WTC11 (cell line): ENCODE measurements at regions not wholly inside any gene's neighbourhood (a gene's known extent, or its start where the extent isn't known, plus 50 kb on each side); places are given as distances from the start of the nearest gene placed in this dataset.
"Not testable (repeated sequence)": the region's sequence is repeated elsewhere in the genome, so short reads cannot be mapped to it uniquely, and the experiment has no call there.

Experiments used
- ATAC-seq: fragments of 200-7000 bp; cut with Tn5 transposase; 2 replicates; pipeline ENCODE4 v1.10.0; 2021; ENCODE audit warnings: mild to moderate bottlenecking, moderate library complexity
- CTCF ChIA-PET: fragments of 300-600 bp; sonication (Branson Sonifier 250); formaldehyde crosslinking; loops from one replicate; lab custom pipeline; 2021; ENCODE audit warnings: antibody characterized with exemption; lab: Charles Lee
- POLR2A ChIA-PET: fragments of 350-600 bp; sonication (Branson Sonifier 250); formaldehyde crosslinking; loops from one replicate; lab custom pipeline; 2021; ENCODE audit warnings: antibody characterized with exemption; lab: Charles Lee
- DNase-seq: peaks from one replicate; pipeline ENCODE4 v3.0.0; 2021; ENCODE audit warnings: low spot score
- H3K27ac Mint-ChIP-seq: 2 replicates; pipeline ENCODE4 v1.8.0; 2021; ENCODE audit warnings: mixed read lengths
- H3K27me3 Mint-ChIP-seq: 2 replicates; pipeline ENCODE4 v1.8.0; 2021; ENCODE audit warnings: low read depth, mild to moderate bottlenecking, moderate library complexity, mixed read lengths
- H3K36me3 Mint-ChIP-seq: 2 replicates; pipeline ENCODE4 v1.8.0; 2021; ENCODE audit warnings: mixed read lengths
- H3K4me1 Mint-ChIP-seq: 2 replicates; pipeline ENCODE4 v1.8.0; 2022; ENCODE audit warnings: mixed read lengths
- H3K4me3 Mint-ChIP-seq: 2 replicates; pipeline ENCODE4 v1.8.0; 2021; ENCODE audit warnings: mild to moderate bottlenecking, moderate library complexity, mixed read lengths
- H3K9me3 Mint-ChIP-seq: 2 replicates; pipeline ENCODE4 v1.8.0; 2021; ENCODE audit warnings: mixed read lengths
- TF ChIP-seq, protein P1 (sequence below): sonication (generic); formaldehyde crosslinking; IDR thresholded peaks from 2 replicates; pipeline ENCODE4 v1.8.1; 2023; ENCODE audit warnings: mild to moderate bottlenecking, missing genetic modification reagents
- TF ChIP-seq, protein P2 (sequence below): sonication (generic); formaldehyde crosslinking; IDR thresholded peaks from 2 replicates; pipeline ENCODE4 v1.8.1; 2022; ENCODE audit warnings: mild to moderate bottlenecking, moderate library complexity, missing genetic modification reagents
- TF ChIP-seq, protein P3 (sequence below): fragments of 250-450 bp; sonication (Bioruptor Pico); conservative IDR thresholded peaks from 2 replicates; pipeline ENCODE4 v1.9.0; 2021; ENCODE audit warnings: mild to moderate bottlenecking
- TF ChIP-seq, protein P4 (sequence below): sonication (generic); formaldehyde crosslinking; IDR thresholded peaks from 2 replicates; pipeline ENCODE4 v1.8.0; 2022; ENCODE audit warnings: mild to moderate bottlenecking, missing genetic modification reagents
- TF ChIP-seq, protein P5 (sequence below): sonication (generic); formaldehyde crosslinking; IDR thresholded peaks from 2 replicates; pipeline ENCODE4 v1.8.1; 2023; ENCODE audit warnings: mild to moderate bottlenecking, missing genetic modification reagents, moderate library complexity
- TF ChIP-seq, protein P6 (sequence below): sonication (generic); formaldehyde crosslinking; IDR thresholded peaks from 2 replicates; pipeline ENCODE4 v1.8.0; 2022; ENCODE audit warnings: mild to moderate bottlenecking, missing genetic modification reagents

DNA sequence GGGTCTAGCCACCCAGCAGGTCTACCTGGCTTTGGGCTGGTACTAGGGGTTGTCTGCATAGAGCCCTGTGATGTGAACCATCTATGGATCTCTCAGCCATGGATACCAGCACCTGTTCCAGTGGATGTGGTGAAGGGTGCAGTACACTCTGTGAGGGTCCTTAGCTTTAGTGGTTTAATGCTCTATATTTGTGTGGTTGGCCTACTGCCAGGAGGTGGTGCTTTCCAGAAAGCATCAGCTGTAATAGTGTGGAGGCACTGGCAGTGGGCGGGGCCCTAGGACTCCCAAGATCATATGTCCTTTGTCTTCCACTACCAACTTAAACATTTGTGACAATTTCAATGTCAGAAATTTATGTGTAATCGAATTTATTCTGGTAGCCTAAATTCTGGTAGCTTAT lies 1065.1 kb downstream of the RPIA start:
- Mint-ChIP-seq H3K9me3 (peaks cover 64% of the 10 kb centered on the region), H3K36me3 (peaks cover 67% of the 10 kb centered on the region), H3K27me3 (peaks cover 24% of the 10 kb centered on the region)
- DNase-seq, H3K4me1 Mint-ChIP-seq, CTCF ChIA-PET, POLR2A ChIA-PET, H3K4me3 Mint-ChIP-seq, ATAC-seq, H3K27ac Mint-ChIP-seq: not testable (repeated sequence)

DNA sequence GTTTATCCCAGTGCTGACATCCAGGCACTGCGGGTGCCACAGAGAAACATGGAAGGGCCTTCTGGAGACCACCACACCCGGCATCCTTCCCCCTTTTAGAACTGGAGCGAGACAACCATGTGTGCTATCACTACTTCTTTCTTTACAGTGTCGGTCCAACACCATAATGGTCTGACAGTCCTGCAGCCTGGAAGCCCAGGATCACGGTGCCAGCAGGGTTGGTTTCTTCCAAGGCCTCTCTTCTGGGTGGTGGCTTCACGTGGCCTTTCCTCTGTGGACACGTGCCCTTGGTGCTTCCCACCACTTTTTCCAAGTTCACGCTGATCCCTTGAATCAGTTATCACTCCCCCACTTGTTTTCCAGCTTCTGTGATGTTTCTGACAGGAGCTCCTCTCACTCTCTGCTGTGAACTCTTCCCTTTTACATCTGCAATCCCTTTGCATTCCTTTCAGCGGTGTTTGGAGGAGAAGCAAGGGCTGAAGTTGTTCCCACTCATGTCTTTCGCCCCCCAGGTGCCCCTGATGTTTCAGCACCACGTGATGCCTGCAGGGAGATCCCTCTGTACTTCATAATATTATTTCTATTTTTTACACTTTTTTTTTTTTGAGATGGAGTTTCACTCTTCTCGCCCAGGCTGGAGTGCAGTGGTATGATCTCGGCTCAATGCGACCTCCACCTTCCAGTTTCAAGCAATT lies 1067.0 kb downstream of the RPIA start:
- Mint-ChIP-seq H3K36me3 (peaks cover 80% of the 10 kb centered on the region), H3K9me3 (peaks cover 78% of the 10 kb centered on the region), H3K27me3 (peaks cover 24% of the 10 kb centered on the region)
- H3K27ac Mint-ChIP-seq, H3K4me1 Mint-ChIP-seq, ATAC-seq, DNase-seq, POLR2A ChIA-PET, CTCF ChIA-PET, H3K4me3 Mint-ChIP-seq: not testable (repeated sequence)

DNA sequence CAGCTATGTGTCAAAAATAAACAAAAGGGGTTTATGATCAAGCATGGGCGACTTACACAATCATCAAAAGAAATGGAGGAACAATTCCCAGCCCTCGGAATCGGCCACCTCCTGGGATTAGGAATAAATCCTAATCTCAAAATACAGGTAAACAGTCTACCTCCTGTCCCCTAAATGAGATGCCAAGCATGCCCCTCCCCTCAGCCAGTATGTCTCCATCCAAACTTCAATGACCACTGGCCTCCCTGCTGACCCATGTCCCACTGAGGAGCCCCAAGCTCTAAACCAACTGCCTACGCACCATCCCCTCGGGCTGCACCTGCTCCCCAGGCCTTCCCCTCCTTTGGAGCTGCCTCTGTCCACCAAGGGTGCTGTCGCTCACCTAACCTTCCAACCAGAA lies 1069.3 kb downstream of the RPIA start:
- H3K27me3 Mint-ChIP-seq: peaks cover 33% of the 10 kb centered on the region
- POLR2A ChIA-PET, CTCF ChIA-PET, DNase-seq, ATAC-seq, H3K27ac Mint-ChIP-seq, H3K4me3 Mint-ChIP-seq, H3K4me1 Mint-ChIP-seq: not testable (repeated sequence)
- H3K9me3 Mint-ChIP-seq: peaks cover 73% of the 10 kb centered on the region
- H3K36me3 Mint-ChIP-seq: peaks cover 82% of the 10 kb centered on the region

DNA sequence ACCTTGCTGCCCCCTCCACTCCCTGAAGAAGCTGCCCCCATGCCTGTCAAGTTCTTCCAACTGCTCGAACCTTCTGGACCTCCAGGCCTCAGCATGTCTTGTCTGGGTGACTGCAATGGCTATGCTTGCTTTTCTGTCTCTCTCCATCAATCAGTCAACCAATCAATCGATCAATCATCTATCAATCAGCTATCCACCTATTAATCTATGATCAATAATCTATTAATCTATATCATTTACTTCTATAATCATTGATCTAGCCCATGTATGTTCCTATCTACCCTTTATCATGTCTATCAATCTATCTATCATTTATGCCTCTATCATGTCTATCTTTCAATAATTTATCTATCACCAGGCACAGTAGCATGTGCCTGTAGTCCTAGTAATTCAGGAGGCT lies 1069.7 kb downstream of the RPIA start:
- ATAC-seq, CTCF ChIA-PET, H3K4me3 Mint-ChIP-seq, H3K27ac Mint-ChIP-seq, H3K4me1 Mint-ChIP-seq, POLR2A ChIA-PET, DNase-seq: not testable (repeated sequence)
- Mint-ChIP-seq H3K27me3 (peaks cover 33% of the 10 kb centered on the region), H3K36me3 (peaks cover 82% of the 10 kb centered on the region), H3K9me3 (peaks cover 72% of the 10 kb centered on the region)

DNA sequence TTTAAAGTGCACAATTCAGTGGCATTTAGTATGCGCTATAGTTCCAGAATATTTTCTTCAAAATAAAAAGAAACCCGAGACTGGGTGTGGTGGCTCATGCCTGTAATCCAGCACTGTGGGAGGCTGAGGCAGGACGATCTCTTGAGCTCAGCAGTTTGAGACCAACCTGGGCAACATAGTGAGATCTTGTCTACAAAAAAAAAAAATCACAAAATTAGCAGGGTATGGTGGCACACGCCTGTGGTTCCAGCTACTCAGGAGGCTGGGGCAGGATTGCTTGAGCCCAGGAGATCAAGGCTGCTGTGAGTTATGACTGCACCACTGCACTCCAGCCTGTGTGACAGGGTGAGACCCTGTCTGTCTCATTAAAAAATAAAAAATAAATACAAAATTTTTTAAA lies 1070.4 kb downstream of the RPIA start:
- POLR2A ChIA-PET, H3K4me1 Mint-ChIP-seq, ATAC-seq, CTCF ChIA-PET, H3K27ac Mint-ChIP-seq, H3K4me3 Mint-ChIP-seq, DNase-seq: not testable (repeated sequence)
- Mint-ChIP-seq H3K27me3 (peaks cover 33% of the 10 kb centered on the region), H3K36me3 (peaks cover 82% of the 10 kb centered on the region), H3K9me3 (peaks cover 70% of the 10 kb centered on the region)

DNA sequence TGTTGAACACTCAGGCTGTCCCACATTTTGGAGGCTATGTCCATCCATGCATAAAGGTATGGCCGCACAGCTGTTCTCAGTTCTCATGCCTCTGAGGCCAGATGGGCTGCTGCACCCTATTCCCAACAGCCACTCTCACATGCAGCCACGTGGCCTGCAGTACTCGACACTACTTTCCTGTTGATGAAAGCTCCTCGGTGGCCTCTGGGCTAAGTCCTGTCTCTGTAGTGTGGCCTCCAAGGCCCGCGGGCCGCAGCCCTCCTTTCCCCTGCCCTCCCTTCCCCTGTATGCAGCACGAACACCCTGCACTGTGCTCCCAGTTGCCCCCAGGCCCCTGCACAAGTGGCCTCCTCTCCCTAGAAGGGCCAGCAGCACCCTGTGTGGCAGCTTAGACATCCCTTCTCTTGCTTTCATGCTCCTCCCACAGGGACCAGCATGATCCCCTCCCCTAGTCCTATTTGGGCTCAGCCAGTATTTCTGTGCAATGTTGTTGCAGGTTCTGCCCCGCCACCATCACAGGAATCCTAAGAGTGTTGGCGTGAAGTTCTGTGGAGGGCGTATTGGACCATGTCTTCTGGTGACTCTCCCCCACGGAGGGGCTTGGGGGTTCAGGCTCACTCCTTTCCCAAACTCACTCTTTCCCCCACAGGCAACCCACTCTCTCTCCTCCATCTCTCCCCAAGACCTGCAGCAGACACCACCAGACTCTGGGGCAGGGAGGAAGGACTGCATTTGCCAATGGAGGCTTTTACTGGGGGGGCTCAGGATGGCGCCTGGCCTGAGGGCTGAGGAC lies 1071.2 kb downstream of the RPIA start:
- POLR2A ChIA-PET, DNase-seq: not testable (repeated sequence)

DNA sequence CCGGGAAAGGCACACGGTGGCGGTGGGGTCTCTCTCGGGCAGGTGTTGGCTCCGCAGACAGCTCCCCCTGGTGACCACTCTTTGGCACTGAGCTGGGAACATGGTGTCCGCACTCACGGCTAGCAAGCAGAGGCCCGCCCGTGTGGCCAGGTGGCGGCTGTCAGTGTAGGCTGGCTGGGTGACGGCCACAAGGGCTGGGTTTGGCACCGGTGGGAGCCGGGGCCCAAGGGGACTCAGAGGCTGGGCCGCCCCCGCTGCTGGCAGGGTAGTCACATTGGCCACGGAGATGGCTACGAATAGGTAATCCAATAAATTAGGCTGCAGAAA lies 1071.7 kb downstream of the RPIA start:
- DNase-seq: no peak
- H3K4me3 Mint-ChIP-seq: no peak overlapping the region
- ATAC-seq: no peak
- POLR2A ChIA-PET: no interaction called here
- CTCF ChIA-PET: no interaction called here
- peaks cover 66% of the 10 kb centered on the region for H3K9me3 Mint-ChIP-seq
- no peaks in the 10 kb centered on the region for H3K4me1 Mint-ChIP-seq
- no peak overlapping the region for H3K27ac Mint-ChIP-seq
- H3K27me3 Mint-ChIP-seq: peaks cover 35% of the 10 kb centered on the region
- H3K36me3 Mint-ChIP-seq: peaks cover 79% of the 10 kb centered on the region
- TF ChIP-seq, protein P1, sequence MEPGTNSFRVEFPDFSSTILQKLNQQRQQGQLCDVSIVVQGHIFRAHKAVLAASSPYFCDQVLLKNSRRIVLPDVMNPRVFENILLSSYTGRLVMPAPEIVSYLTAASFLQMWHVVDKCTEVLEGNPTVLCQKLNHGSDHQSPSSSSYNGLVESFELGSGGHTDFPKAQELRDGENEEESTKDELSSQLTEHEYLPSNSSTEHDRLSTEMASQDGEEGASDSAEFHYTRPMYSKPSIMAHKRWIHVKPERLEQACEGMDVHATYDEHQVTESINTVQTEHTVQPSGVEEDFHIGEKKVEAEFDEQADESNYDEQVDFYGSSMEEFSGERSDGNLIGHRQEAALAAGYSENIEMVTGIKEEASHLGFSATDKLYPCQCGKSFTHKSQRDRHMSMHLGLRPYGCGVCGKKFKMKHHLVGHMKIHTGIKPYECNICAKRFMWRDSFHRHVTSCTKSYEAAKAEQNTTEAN: no peak
- TF ChIP-seq, protein P2, sequence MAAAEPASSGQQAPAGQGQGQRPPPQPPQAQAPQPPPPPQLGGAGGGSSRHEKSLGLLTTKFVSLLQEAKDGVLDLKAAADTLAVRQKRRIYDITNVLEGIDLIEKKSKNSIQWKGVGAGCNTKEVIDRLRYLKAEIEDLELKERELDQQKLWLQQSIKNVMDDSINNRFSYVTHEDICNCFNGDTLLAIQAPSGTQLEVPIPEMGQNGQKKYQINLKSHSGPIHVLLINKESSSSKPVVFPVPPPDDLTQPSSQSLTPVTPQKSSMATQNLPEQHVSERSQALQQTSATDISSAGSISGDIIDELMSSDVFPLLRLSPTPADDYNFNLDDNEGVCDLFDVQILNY (CRISPR knock-in tag): no peak
- TF ChIP-seq, protein P3, sequence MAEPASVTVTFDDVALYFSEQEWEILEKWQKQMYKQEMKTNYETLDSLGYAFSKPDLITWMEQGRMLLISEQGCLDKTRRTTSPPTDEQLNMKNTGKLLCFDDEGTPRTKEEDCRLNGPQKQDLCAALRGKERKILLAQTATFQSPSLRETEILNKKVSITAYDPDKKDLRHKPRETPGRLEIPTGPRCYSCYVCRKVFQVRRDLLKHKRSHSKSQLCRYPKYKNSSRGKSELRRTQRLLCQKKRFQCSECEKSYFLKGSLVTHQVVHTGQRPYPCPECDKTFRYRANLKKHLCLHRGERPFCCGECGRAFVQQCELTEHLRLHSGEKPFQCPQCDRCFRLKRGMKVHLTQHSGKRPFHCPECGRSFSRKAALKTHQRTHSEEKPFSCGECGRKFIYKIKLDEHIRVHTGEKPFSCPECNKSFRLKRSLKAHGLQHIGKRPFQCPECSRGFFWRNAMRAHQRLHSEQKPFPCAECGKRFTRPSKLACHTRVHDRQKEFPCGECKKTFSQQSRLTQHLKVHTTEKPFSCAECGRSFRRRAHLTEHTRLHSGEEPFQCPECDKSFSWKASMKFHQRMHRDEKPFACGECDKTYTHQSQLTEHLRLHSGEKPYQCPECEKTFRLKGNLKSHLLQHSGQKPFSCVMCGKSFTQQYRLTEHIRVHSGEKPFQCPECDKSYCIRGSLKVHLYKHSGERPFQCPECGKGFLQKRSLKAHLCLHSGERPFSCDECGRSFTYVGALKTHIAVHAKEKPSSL (CRISPR knock-in tag): no peak
- TF ChIP-seq, protein P4, sequence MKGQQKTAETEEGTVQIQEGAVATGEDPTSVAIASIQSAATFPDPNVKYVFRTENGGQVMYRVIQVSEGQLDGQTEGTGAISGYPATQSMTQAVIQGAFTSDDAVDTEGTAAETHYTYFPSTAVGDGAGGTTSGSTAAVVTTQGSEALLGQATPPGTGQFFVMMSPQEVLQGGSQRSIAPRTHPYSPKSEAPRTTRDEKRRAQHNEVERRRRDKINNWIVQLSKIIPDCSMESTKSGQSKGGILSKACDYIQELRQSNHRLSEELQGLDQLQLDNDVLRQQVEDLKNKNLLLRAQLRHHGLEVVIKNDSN: no peak
- TF ChIP-seq, protein P5, sequence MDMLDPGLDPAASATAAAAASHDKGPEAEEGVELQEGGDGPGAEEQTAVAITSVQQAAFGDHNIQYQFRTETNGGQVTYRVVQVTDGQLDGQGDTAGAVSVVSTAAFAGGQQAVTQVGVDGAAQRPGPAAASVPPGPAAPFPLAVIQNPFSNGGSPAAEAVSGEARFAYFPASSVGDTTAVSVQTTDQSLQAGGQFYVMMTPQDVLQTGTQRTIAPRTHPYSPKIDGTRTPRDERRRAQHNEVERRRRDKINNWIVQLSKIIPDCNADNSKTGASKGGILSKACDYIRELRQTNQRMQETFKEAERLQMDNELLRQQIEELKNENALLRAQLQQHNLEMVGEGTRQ: no peak
- TF ChIP-seq, protein P6, sequence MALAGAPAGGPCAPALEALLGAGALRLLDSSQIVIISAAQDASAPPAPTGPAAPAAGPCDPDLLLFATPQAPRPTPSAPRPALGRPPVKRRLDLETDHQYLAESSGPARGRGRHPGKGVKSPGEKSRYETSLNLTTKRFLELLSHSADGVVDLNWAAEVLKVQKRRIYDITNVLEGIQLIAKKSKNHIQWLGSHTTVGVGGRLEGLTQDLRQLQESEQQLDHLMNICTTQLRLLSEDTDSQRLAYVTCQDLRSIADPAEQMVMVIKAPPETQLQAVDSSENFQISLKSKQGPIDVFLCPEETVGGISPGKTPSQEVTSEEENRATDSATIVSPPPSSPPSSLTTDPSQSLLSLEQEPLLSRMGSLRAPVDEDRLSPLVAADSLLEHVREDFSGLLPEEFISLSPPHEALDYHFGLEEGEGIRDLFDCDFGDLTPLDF: no peak

More for the DNA sequence above, 1071.2 kb downstream of the RPIA start:
- H3K4me1 Mint-ChIP-seq, H3K4me3 Mint-ChIP-seq, ATAC-seq, CTCF ChIA-PET, H3K27ac Mint-ChIP-seq: not testable (repeated sequence)
- peaks cover 69% of the 10 kb centered on the region for H3K9me3 Mint-ChIP-seq
- H3K27me3 Mint-ChIP-seq: peaks cover 37% of the 10 kb centered on the region
- H3K36me3 Mint-ChIP-seq: peaks cover 81% of the 10 kb centered on the region
